CD4-positive, alpha-beta T cell treated with Interleukin-1 beta for 1 hour (primary cell): ENCODE measurements at regions not wholly inside any gene's neighbourhood (a gene's known extent, or its start where the extent isn't known, plus 50 kb on each side); places are given as distances from the start of the nearest gene placed in this dataset.

Source experiments
- DNase-seq, 2 donors: peaks; one replicate each; pipeline ENCODE4 v3.0.0-alpha.2; 2020 to 2022

- DNase-seq, result no peak
Observed at GRCh38 chr12:41930866-41931437, 213.7 kb downstream of the GXYLT1 start.

DNA sequence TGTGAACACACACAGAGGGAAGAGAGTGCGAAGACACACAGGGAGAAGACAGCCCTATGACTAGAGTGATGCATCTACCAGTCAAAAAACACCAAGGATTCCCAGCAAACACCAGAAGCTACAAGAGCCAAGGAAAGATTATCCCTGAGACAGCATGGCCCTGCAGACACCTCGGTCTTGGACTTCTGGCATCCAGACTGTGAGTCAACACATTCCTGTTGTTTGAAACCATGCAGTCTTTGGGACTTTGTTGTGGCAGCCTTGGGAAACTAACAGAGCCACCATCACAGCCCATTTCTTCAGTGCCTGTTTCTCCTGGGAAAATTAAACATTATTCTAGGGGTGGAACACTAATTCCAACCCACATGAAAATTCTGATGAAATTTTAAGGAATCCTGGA, 220.6 kb downstream of the GXYLT1 start:
- DNase-seq, result no peak

DNA sequence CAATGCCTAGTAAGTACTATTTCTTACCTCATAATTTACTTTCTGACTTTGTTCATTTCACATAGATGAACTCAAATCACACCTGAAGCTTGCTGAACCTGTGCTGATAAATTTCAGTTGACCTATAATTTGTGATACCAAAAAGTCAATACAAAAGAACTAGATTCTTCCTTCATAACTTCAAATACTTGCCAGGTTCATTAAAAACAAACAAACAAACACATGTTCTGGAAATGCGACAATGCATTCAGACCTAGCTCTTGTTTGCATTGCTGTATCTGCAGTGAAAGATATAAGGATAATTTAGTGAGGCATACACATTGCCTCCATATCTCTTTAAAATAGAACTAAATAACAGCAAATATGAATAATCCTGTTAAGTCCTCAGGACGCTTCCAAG, 221.3 kb downstream of the GXYLT1 start:
- no peak for DNase-seq

GRCh38 chr12:41920355-41920754, 224.3 kb downstream of the GXYLT1 start:
- no peak for DNase-seq

- DNase-seq, result no peak
Observed at GRCh38 chr12:41919526-41920261, 225.0 kb downstream of the GXYLT1 start.

- DNase-seq, result no peak
Observed at GRCh38 chr12:41919048-41919447, 225.6 kb downstream of the GXYLT1 start.

- DNase-seq, result no peak
Observed at GRCh38 chr12:41917938-41918341, 226.7 kb downstream of the GXYLT1 start.

DNA sequence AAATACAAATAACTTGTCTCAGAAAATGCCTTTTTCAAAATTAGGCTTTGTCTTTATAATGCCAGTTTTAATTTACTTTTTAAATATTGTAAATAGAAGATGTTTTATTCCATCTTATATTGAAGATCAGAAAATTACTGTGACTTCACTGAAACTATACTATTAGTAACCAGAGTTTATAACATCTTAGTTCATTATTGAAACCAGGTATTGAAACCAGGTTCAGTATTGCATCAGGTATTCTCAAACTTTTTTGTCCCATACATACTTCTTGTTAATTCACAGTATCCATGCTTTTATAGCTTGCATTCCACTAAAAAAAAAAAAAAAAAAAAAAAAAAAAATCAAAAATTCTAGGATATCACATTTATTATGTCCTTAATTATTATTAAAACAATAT, 227.5 kb downstream of the GXYLT1 start:
- no peak for DNase-seq

DNA sequence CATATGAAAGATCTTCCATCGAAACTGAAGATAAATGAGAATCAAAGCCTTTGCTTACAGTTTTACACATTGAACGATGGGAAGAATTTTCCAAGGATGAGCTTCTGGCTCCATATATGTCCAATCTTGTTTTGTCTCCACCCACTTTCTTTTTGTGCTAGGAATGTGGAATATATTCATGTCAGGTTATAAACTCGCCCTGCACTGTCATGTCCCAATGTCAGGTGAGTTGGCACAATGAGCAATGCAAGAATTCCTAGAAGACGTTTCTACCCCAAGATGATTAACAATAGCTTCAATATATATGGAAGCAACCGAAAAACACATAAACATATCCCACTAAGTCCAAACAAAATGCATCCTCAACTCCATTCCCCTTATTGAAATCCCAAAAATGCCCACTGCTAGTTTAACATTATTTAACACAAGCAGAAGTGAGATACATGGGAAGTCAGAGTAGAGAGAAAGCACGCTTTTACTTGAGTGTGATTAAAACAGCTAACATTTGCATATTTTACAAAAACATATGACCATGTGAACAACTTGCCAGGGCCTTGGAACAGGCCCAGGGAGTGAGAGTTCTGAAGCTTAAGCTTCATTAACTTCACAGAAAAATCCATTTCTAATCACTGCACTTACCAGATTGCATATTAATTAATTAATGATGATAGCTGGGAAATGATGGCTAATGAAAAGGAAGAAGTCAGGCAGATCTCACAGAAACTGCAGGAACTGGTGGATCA, 233.9 kb downstream of the GXYLT1 start:
- no peak for DNase-seq

DNA sequence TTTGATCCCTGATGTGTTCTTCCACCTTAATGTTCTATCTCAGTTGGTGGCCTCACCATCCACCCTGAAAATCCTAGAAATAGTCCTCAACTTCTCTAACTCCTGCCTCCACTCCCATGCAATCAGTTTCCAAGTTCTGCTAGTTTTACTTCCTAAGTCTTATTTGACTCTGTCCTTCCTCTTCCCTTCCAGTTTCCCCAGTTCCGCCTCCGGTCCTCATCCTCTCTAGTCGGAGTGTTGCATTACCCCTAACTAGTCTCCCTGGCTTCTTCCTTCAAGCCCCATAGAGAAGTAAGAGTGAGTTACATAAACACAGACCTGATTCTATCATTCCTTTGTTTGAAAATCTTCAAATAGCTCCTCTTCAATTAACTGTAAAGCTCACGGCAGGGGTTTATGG, 236.5 kb downstream of the GXYLT1 start:
- no peak for DNase-seq

- no peak for DNase-seq
Observed at GRCh38 chr12:41907550-41907949, 237.1 kb downstream of the GXYLT1 start.

DNA sequence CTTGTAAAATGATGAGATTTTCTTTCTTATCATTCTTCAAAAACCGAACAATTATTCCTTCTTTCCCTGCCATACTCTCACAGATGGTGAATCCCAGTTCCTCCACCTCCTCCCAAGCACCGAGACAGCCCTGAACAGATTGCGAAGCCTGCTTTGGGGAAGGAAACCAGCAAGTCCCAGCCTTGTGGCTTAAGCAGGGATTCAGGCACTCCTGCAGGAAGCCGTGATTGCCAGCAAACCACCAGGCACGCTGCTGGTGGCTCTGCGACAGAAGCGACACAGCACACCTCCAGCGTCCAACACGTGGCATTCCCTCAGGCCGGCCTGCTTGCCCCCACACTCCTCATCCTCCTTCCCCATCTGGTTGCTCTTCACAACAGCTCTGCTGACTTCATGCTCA, 237.7 kb downstream of the GXYLT1 start:
- no peak for DNase-seq

GRCh38 chr12:41905759-41906297, 238.8 kb downstream of the GXYLT1 start:
- no peak for DNase-seq

DNA sequence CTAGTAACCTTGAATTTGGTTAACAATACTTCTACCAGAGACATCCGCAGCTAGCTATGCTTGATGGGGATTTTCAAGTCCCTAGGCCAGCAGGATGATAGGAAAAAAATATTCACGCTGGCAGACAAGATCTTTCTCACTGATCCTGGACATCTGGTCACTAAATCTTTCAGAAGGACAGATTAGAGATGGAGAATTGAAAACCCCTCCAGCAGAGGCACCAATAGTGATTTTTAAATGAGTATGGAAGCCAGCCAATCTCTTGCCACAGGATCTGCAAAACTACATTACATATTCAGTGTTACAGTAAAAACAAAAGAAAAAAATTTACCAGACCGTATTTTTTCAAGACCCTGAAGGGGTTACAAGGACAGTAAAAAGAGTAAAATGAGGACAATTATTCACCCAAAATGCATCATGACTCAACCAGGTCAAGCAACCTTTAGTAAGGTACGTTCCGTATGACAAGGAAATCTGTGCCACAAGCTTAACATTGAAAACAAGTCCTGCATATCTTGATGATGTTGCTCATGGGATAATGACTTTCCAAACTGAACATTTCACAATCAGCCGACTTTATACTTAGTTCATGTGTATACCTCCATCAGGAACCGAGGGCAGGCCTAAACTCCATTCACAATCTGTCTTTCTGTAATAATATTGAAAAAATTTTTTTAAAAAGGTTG, 239.5 kb downstream of the GXYLT1 start:
- DNase-seq, result no peak

DNA sequence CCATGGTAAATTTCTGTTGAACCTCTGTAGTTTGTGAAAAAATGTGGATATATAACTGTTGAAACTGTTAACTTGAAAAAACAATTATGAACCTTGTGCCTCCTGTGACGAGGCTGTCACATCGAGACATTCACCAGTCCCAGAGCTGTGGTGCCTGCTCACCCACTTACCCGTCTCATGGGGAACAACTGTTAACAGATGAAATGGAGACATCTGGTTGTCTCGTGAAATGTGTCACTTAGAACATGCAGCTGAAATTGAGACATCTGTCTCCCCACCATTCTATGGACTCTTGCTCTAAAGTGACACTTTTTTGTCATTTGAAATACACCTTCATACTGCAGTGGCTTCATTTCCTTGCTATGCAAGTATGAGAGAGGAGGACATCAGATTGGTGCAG, 240.6 kb downstream of the GXYLT1 start:
- DNase-seq, result no peak

- DNase-seq, result no peak
Observed at GRCh38 chr12:41903014-41903708, 241.5 kb downstream of the GXYLT1 start.

DNA sequence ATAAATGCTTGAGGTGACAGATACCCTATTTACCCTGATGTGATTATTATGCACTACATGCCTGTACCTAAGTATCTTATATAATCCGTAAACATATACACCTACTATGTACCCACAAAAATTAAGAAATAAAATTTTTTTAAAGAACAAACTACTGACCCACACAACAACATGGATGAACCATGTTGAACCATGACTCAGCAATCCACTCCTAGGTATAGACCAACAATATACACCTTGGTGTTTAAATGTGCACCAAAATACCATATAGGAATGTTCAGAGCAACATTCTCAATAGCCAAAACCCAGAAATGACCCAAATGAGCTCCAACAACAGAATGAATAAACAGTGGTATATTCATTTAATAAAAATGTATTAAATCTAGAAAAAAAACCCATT, 245.1 kb downstream of the GXYLT1 start:
- no peak for DNase-seq

- no peak for DNase-seq
Observed at GRCh38 chr12:41897593-41897992, 247.1 kb downstream of the GXYLT1 start.

GRCh38 chr12:41893491-41893890, 251.2 kb downstream of the GXYLT1 start:
- DNase-seq, result no peak

- no peak for DNase-seq
Observed at GRCh38 chr12:41892302-41892701, 252.4 kb downstream of the GXYLT1 start.

DNA sequence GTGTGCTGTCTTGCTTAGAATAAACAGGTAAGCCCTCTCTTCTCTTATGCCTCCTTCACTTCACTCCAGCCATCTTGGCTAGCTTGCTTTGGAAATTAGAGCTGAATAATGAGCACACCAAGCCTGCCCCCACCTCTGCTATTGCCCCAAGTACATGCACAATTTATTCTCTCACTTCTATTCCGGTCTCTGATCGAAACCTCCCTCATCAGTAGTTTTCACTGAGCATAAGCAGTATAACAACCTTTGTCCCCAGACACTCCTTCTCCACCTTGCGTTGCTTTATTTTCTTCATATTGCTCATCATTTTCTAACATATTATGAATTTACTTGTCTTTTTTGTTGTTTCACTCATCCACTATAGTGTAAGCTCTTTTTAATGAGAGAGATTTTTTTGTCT, 253.4 kb downstream of the GXYLT1 start:
- DNase-seq, result no peak

DNA sequence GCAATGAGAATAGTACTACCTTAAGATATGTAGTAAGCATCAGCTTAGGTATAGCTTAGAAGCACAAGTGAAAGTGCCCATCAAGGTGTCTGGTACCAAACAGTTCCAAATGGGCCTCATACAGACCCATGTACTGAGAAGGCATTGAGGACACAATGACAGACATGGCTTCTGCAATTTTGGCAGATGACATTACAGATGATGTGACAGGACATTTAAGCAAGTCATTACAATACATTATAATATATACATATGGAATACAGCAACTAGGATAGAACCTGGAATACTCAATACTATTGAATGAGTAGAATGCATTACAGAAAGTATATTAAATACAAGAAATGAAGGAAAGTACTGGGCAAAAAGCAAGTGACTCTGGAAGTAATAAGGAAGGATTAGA, 256.4 kb downstream of the GXYLT1 start:
- DNase-seq, result no peak
